ENCODE measurements at regions not wholly inside any gene's neighbourhood (a gene's known extent, or its start where the extent isn't known, plus 50 kb on each side); places are given as distances from the start of the nearest gene placed in this dataset.

DNA sequence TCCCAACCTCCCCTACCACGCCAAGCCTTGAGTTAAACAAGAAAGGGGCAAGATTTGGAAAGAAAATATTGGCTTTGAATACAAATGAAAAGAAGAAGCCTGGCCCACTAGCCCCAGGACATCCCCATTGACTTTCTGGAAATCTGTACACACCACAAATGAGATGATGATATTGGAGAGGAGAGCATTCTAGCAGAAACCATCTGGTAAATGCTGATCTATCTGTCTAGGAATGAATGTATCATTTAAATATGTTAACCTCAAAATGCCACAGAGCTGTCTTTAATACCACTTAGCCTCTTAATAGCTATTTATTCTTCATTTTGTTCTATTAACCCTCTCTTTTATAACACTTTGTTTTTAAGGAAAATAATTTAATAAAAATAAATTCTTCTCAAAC is 270.2 kb upstream of the PDE4D start:
- TF ChIP-seq, protein P1, sequence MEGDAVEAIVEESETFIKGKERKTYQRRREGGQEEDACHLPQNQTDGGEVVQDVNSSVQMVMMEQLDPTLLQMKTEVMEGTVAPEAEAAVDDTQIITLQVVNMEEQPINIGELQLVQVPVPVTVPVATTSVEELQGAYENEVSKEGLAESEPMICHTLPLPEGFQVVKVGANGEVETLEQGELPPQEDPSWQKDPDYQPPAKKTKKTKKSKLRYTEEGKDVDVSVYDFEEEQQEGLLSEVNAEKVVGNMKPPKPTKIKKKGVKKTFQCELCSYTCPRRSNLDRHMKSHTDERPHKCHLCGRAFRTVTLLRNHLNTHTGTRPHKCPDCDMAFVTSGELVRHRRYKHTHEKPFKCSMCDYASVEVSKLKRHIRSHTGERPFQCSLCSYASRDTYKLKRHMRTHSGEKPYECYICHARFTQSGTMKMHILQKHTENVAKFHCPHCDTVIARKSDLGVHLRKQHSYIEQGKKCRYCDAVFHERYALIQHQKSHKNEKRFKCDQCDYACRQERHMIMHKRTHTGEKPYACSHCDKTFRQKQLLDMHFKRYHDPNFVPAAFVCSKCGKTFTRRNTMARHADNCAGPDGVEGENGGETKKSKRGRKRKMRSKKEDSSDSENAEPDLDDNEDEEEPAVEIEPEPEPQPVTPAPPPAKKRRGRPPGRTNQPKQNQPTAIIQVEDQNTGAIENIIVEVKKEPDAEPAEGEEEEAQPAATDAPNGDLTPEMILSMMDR (IDR thresholded peaks at IDR 0.05): no peak
- TF ChIP-seq POLR2A (IDR thresholded peaks at IDR 0.05) (no peak), EP300 (IDR thresholded peaks at IDR 0.05; ENCODE audit: low read depth) (no peak)

Data from transverse colon (tissue), 3 donors.